ENCODE measurements at regions not wholly inside any gene's neighbourhood (a gene's known extent, or its start where the extent isn't known, plus 50 kb on each side); places are given as distances from the start of the nearest gene placed in this dataset.

DNA sequence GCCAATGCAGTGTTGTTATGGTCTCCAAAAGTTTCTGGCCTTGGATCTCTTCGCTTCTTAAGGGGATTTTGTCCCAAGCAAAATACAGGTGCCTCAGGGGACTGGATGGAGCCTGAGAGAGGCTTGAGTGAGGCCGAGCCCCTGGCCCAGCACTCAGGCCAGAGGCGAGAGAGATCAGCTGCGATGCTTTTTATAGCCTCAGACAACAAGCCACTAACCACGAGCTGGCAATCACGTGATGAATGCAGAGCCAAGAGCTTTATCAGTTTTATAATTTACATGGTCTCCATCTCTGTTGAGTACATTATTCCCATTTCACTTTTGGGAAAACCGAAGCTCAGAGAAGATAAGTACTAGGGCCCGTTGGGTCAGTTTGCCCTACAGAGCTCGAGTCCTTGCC is 360.0 kb upstream of the CDH5 start:
- no peak for DNase-seq
- H3K36me3 ChIP-seq (ENCODE audit: low read depth) = no peaks in the 10 kb centered on the region
- TF ChIP-seq, protein P1, sequence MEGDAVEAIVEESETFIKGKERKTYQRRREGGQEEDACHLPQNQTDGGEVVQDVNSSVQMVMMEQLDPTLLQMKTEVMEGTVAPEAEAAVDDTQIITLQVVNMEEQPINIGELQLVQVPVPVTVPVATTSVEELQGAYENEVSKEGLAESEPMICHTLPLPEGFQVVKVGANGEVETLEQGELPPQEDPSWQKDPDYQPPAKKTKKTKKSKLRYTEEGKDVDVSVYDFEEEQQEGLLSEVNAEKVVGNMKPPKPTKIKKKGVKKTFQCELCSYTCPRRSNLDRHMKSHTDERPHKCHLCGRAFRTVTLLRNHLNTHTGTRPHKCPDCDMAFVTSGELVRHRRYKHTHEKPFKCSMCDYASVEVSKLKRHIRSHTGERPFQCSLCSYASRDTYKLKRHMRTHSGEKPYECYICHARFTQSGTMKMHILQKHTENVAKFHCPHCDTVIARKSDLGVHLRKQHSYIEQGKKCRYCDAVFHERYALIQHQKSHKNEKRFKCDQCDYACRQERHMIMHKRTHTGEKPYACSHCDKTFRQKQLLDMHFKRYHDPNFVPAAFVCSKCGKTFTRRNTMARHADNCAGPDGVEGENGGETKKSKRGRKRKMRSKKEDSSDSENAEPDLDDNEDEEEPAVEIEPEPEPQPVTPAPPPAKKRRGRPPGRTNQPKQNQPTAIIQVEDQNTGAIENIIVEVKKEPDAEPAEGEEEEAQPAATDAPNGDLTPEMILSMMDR (IDR thresholded peaks at IDR 0.05) = no peak
- ATAC-seq = no peak
- no peaks in the 10 kb centered on the region for H3K4me1 ChIP-seq (ENCODE audit: low read depth)
- intact Hi-C loops (cut with DNase I, micrococcal nuclease) = no loop called here
- no peak overlapping the region for H3K4me3 ChIP-seq
- no peaks in the 10 kb centered on the region for H3K9me3 ChIP-seq

DNA sequence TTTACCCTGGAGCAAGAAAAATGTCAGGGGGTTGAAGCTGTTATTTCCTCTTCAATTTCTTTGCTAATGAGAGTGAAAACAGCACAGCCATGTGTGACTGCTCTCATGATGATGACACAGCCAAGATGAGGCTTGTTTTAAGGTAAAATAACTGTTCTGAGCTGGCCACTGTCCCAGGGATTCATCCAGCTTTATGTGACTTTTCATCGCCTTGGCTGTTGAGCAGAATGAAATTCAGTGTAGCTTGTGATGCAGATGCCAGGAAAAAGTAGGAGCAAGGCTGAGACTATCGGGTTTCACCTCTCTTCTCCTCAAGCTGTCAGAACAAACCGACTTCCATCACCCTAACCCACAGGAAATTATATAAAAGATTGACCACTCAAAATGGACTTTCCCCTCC is 361.8 kb upstream of the CDH5 start:
- H3K36me3 ChIP-seq (ENCODE audit: low read depth) = no peaks in the 10 kb centered on the region
- no peak for ATAC-seq
- TF ChIP-seq, protein P1 (IDR thresholded peaks at IDR 0.05) = no peak
- no peak for DNase-seq
- H3K9me3 ChIP-seq = no peaks in the 10 kb centered on the region
- H3K4me3 ChIP-seq = no peak overlapping the region
- intact Hi-C loops (cut with DNase I, micrococcal nuclease) = no loop called here
- H3K4me1 ChIP-seq (ENCODE audit: low read depth) = no peaks in the 10 kb centered on the region

DNA sequence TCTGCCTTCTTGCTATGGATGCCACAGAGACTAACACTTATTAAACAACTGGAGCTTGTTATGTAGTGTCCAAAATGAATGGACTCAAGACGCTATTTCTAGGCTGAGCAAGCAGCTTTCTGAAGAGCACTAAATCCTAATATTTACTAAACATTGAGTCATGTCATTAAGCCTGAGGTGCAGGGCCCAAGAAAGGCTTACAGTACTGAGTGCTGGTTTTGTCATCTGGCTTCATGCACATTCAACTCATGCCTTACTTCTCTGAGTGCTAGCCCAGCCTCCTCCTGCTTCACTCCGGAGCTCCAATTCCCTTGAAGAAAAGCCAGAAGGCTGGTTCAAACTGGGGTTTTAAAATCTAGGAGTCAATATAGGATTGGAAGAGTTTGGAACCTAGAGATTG is 363.3 kb upstream of the CDH5 start:
- TF ChIP-seq, protein P1 (IDR thresholded peaks at IDR 0.05) = no peak
- intact Hi-C loops (cut with DNase I, micrococcal nuclease) = no loop called here
- peak; percentile 56 for ATAC-seq
- Histone ChIP-seq H3K4me1 (ENCODE audit: low read depth) (no peaks in the 10 kb centered on the region), H3K36me3 (ENCODE audit: low read depth) (no peaks in the 10 kb centered on the region), H3K9me3 (no peaks in the 10 kb centered on the region), H3K4me3 (no peak overlapping the region)
- peak in 1 of 3 donors; percentile 6 for DNase-seq

DNA sequence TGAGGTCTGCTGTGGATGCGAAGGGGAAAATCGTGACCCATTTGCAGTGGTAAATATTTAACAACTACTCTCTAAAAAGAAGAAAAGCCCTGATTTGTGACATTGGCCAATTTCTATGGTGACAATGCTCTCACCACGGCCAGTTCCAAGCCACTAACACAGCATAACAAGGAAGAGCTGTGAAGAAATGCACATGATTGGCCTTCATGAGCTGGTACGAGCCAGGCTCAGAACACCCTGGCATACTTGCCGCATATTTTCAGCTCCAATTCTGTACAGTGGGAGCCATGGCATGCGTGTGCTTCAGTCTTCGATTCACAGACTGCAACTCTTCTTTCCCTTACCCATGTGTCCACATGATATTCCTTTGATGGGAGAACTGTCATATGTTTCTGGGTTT is 363.9 kb upstream of the CDH5 start:
- intact Hi-C loops (cut with DNase I, micrococcal nuclease) = no loop called here
- no peaks in the 10 kb centered on the region for H3K4me1 ChIP-seq (ENCODE audit: low read depth)
- no peak for DNase-seq
- no peak for ATAC-seq
- H3K36me3 ChIP-seq (ENCODE audit: low read depth) = no peaks in the 10 kb centered on the region
- H3K9me3 ChIP-seq = no peaks in the 10 kb centered on the region
- H3K4me3 ChIP-seq = no peak overlapping the region
- TF ChIP-seq, protein P1 (IDR thresholded peaks at IDR 0.05) = no peak

DNA sequence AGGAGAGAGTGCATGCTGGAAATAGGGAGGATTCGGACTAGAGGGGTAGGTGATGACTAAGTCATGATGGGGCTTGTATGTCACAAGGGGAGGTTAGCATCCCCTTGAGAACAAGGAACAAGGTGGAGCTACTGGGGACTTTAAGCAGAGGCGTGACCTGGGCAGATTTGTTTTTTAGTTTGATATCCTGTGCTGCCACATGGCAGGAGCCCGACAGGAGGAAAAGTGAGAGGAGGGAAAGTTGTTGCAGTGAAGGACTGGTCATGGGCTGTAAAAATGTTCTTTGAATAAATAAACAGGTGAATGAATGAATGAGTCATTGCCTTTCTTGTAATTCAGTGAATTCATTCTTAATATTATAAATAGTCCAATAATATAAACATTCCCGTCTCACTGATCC is 365.1 kb upstream of the CDH5 start:
- TF ChIP-seq, protein P1 (IDR thresholded peaks at IDR 0.05) = no peak
- intact Hi-C loops (cut with DNase I, micrococcal nuclease) = no loop called here
- Histone ChIP-seq H3K36me3 (ENCODE audit: low read depth) (no peaks in the 10 kb centered on the region), H3K4me1 (ENCODE audit: low read depth) (no peaks in the 10 kb centered on the region), H3K4me3 (no peak overlapping the region), H3K9me3 (no peaks in the 10 kb centered on the region)
- no peak for DNase-seq
- ATAC-seq = no peak

DNA sequence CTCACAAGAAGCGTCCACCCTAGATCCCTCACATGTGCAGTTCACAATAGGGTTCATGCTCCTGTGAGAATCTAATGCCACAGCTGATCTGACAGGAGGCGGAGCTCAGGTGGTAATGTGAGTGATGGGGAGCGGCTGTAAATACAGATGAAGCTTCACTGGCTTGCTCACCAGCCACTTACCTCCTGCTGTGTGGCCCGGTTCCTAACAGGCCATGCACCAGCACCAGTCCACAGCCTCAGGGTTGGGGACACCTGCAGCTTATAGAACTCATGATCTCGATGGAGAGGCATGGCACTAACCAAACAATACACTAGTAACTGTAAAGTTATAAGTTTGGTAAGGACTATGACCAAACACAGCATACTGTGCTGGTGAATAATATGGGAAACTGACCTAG is 368.0 kb upstream of the CDH5 start:
- no peak for ATAC-seq
- Histone ChIP-seq H3K4me3 (no peak overlapping the region), H3K36me3 (ENCODE audit: low read depth) (no peaks in the 10 kb centered on the region), H3K4me1 (ENCODE audit: low read depth) (no peaks in the 10 kb centered on the region), H3K9me3 (no peaks in the 10 kb centered on the region)
- TF ChIP-seq, protein P1 (IDR thresholded peaks at IDR 0.05) = no peak
- DNase-seq = no peak
- intact Hi-C loops (cut with DNase I, micrococcal nuclease) = no loop called here
